Stimulated activated CD4-positive, alpha-beta T cell treated with anti-CD3 and anti-CD28 coated beads, Interleukin-12 subunit alpha, Interleukin-12 subunit beta, amount 100 ng/mL, for 48 hours (primary cell): ENCODE measurements at regions not wholly inside any gene's neighbourhood (a gene's known extent, or its start where the extent isn't known, plus 50 kb on each side); places are given as distances from the start of the nearest gene placed in this dataset.
"Not testable (repeated sequence)": the region's sequence is repeated elsewhere in the genome, so short reads cannot be mapped to it uniquely, and the experiment has no call there.

ENCODE experiments used
- DNase-seq, 3 donors: peaks; one replicate each; pipeline ENCODE4 v3.0.0-alpha.2; 2020; ENCODE audit warnings: low read depth in 2 of 3, low spot score in 1 of 3

DNA sequence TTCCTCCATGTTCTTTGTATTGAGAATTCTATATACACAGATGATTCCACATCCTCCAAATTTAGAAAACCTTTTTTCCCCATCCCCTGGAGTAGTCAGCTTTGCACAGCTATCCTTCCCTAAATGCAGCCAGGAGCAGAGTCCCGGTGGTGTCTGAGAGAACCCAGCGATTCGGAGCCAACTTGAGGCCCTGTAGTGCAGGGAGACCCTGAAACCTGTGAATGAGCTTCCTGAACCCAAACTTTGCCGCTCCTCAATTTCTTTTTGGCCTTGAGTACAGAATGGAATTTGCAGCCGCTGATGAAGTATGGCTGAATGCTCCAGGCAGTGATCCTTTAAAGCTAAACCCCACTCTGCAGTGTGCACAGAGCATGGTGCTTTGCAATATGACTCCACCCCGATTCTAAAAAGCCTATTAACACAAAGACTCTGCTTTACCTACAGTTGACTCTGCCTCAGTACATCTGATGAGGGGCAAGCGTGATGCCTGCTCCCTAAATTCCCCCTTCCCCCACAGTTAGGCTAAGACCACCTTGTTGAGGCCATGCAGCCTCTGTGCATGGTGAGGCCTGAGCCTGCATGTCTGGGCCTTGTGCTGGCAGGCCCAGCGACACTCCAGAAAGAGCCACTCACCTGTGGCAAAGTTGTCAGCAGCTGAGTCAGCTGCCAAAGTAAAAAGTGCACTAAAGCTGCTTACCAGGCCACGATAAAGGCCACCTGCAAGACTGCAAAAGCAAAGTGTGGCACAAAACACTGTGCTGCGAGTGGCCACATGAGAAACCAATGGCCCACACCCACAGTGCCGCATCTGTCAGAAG, 82.1 kb downstream of the PLEKHG1 start:
- no peak for DNase-seq

- no peak for DNase-seq
Measured at GRCh38 chr6:150683320-150683719, 83.6 kb downstream of the PLEKHG1 start.

GRCh38 chr6:150684161-150684560, 84.5 kb downstream of the PLEKHG1 start:
- DNase-seq: no peak

GRCh38 chr6:150684714-150685459, 85.2 kb downstream of the PLEKHG1 start:
- DNase-seq: no peak

GRCh38 chr6:150685860-150686259, 86.2 kb downstream of the PLEKHG1 start:
- DNase-seq: peak; percentile 27 to 41 (median 39)

DNA sequence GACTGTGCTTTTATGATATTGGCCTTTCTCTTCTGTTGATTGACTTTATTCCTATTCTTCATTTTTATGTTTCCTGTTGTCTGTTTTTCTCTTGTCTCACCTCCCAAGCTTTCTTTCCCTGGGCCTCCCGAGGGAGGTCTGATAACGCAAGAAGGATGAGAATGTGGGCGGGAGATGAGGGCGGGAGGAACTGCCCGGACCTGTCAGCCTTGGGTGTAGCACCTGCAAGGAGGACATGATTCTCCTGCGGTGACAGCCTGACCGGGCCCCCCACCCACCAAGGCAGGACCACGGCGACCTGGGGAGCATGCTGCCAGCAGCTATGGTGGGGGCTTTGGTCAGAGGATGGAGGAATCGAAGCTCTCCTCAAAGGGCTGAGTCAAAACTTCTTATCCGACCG, 86.9 kb downstream of the PLEKHG1 start:
- DNase-seq: no peak

- DNase-seq: no peak
Measured at GRCh38 chr6:150687508-150687907, 87.8 kb downstream of the PLEKHG1 start.

DNA sequence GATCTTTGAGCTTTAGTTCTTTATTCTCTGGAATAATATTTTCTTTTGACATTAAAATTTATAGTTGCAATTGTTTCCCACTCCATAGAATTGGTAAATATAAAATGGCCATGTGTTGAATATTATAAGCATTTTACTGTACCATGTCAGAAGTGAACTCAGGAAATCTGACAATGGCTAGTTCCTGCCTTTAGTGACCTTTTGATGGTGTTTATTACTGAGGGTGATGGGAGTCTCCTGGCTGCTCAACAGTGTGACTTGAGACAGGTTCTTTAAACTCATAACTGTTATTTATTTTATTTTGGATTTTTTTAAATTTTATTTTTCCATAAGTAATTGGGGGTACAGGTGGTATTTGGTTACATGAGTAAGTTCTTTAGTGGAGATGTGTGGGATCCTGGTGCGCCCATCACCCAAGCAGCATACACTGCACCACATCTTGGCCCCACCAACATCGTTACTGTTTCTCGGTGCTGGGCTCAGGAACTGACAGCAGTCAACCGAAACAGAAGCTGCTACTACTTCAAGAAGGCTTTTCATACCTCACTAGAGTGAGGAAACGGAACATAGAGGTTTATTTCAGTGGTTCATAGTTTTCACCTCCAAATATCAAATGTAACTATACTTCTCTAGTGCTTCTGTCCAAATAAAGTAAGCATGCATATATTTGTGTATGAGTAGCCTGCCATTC, 90.4 kb downstream of the PLEKHG1 start:
- DNase-seq: no peak

DNA sequence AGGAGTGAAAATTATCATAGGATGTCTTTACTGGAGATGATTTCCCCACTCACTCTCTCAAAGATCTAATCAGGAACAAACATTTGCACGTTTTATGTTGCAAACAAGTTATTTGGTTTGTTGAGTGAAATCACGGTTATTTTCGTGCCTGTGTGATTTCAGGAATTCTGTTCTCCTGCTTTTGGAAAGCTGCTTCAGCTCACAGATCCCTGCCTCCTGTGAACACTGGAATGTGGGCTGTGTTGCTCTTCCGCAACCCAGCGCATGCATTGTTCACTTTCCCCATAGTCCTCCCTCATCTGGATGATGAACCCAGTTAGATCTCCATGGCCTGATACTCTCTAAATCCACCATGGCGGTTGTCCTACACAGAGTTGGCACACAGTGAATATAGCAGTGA, 91.0 kb downstream of the PLEKHG1 start:
- DNase-seq: no peak

- no peak for DNase-seq
Measured at GRCh38 chr6:150691463-150691862, 91.8 kb downstream of the PLEKHG1 start.

DNA sequence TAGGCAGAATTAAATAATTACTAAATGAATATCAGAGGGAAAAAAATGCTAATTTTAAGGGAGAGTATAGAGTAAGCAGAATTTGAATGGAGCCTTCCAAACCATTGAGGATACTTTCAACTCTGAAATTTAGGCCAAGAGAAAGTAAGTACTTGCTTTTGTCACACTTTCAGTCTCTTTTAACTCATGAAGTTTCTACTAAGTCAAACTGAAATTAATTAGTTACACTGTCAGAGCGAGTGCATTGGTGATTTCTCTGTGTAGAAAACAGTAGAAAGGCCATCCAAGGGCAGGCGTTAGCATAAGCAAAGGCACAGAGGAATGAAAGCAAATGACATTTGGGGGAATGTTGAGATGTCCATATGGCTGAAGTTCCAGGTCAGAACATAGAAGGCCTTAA, 92.9 kb downstream of the PLEKHG1 start:
- DNase-seq: no peak

DNA sequence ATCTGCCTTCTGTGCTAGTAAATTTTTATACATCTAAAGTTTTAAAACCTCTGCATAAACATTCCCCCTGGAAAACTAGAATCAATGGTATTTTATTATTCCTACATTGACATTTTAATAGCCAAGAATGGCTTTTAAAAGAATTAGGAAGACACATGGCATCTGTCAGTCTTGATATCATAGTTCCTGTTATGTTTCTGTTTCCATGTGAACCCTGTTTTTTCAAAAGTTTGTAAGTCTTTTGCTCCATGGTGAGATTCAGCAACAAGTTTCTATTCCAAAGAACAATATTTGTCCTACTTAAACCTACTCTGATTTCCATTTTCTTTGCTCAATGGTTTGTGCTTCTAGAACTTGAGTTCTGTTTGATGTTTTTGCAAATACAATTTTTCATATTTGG, 95.2 kb downstream of the PLEKHG1 start:
- no peak for DNase-seq

DNA sequence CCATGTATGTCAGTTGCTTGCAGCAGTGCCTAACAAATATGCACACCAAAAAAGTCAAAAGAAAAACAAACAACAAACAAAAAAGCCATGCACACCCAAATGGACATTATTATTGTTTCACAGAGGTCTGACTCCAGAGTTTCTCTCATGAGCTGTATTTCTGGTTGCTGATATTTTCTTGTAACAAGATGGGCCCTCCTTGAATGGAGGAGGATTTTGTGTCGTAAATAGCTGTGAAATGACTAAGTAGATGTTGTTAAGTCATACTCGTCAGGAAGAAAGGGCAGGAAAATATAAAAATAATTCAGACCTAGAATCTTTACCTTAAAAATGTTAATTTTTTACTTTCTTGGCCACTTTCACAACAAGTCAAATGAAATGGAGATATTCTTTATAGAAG, 96.0 kb downstream of the PLEKHG1 start:
- DNase-seq: no peak

DNA sequence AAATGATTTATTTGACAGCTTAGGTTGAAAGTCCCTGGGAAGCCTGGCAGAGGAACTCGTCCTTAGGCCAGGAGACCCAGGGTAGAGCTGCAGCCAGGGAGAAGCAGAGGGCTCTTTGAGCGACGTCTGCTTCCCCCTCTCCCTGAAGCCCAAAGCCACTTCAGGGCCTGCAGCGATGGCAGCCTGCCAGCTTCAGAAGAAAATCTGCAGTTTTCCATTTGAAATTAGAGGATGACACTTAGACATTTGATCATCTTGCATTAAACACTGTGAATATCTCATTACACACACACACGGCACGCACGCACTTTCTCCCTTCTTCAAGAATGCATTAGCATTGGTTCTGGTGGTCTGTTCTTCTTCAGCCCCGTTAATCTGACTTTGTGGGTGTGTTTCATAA, 96.5 kb downstream of the PLEKHG1 start:
- DNase-seq: no peak

GRCh38 chr6:150696918-150697317, 97.2 kb downstream of the PLEKHG1 start:
- DNase-seq: not testable (repeated sequence)

GRCh38 chr6:150697515-150697914, 97.8 kb downstream of the PLEKHG1 start:
- DNase-seq: no peak

GRCh38 chr6:150698391-150698790, 98.7 kb downstream of the PLEKHG1 start:
- DNase-seq: no peak

GRCh38 chr6:150702675-150703074, 103.0 kb downstream of the PLEKHG1 start:
- no peak for DNase-seq

- DNase-seq: no peak
Measured at GRCh38 chr6:150704447-150705192, 104.9 kb downstream of the PLEKHG1 start.

DNA sequence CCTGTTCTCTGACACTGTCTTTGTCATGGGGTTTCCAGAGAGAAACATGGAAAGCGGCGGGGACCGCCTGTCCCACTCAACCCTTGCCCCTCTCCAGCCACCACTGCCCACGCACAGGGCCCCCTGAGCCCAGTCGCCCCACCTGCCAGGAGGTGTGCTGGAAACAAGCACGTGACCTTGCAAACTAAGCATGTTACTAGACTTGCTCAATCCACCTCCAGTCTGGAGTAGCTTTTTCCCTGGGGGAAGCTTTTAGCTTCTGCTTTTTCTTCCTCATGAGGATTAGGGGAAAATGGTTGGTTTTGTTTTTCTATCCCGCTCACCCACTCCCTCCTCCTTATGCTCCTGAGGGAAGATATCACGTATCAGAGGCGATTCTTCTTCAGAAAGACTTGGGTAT, 105.7 kb downstream of the PLEKHG1 start:
- no peak for DNase-seq

DNA sequence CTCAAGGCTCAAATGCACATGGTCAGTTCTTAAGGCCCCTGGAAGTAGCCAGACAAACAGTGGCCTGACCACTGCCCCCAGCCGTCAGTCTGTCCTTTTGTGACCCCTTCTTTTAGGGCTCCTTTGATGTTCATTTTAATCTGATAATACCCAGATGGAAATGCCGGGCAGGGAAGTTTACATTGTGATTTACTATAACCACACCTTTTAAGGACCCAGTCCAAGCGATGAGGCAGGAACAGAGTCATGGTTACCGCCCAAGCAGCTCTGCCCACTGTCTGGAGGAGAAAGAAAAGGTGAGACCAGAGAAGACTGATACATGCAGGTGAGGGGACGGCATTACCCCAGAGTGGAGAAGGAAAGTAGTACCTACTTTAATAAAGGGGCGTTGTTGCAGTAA, 110.6 kb downstream of the PLEKHG1 start:
- DNase-seq: no peak
